Natural killer cell (primary cell): ENCODE measurements at regions not wholly inside any gene's neighbourhood (a gene's known extent, or its start where the extent isn't known, plus 50 kb on each side); places are given as distances from the start of the nearest gene placed in this dataset.
"Not testable (repeated sequence)": the region's sequence is repeated elsewhere in the genome, so short reads cannot be mapped to it uniquely, and the experiment has no call there.

ENCODE experiments used
- ATAC-seq, 3 donors: fragments of 150-1000 bp in 2 of 3; fragments of 200-7000 bp in 1 of 3; cut with Tn5 transposase; 1 replicate in 1 of 3; 2 replicates in 2 of 3; pipeline ENCODE4 v1.10.0; 2021; ENCODE audit warnings: mild to moderate bottlenecking in 2 of 3, moderate library complexity in 2 of 3
- DNase-seq, 2 donors: peaks; one replicate each; pipeline versions ENCODE4 v3.0.0 to v3.0.0-alpha.2; 2013 to 2021; ENCODE audit warnings: mixed read lengths in 1 of 2
- H3K27ac ChIP-seq: one replicate; pipeline ENCODE4 v1.5.1; 2013; ENCODE audit warnings: mild to moderate bottlenecking, low read length
- H3K27me3 ChIP-seq: one replicate; pipeline ENCODE4 v1.6.1; 2013; ENCODE audit warnings: low read length; ENCODE audit not compliant: control insufficient read depth, insufficient read depth
- H3K36me3 ChIP-seq: one replicate; pipeline ENCODE4 v1.6.1; 2013; ENCODE audit warnings: low read length; ENCODE audit not compliant: control insufficient read depth, insufficient read depth
- H3K4me1 ChIP-seq: one replicate; pipeline ENCODE4 v1.6.1; 2013; ENCODE audit warnings: low read length; ENCODE audit not compliant: control insufficient read depth, insufficient read depth
- H3K4me3 ChIP-seq: one replicate; pipeline ENCODE4 v1.5.1; 2013; ENCODE audit warnings: low read length
- H3K9me3 ChIP-seq: one replicate; pipeline ENCODE4 v1.6.1; 2013; ENCODE audit warnings: low read length; ENCODE audit not compliant: control insufficient read depth, insufficient read depth
- H3K27ac Mint-ChIP-seq, 2 donors: one replicate each; pipeline ENCODE4 v1.8.0; 2022; ENCODE audit warnings: mild to moderate bottlenecking in 2 of 2, mixed read lengths in 2 of 2, moderate library complexity in 1 of 2
- H3K27me3 Mint-ChIP-seq, 2 donors: one replicate each; pipeline ENCODE4 v1.8.0; 2022; ENCODE audit warnings: low read depth in 2 of 2, mixed read lengths in 2 of 2
- H3K36me3 Mint-ChIP-seq: one replicate; pipeline ENCODE4 v1.8.0; 2022; ENCODE audit warnings: mixed read lengths
- H3K4me1 Mint-ChIP-seq, 2 donors: one replicate each; pipeline ENCODE4 v1.8.0; 2022; ENCODE audit warnings: mixed read lengths in 2 of 2
- H3K4me3 Mint-ChIP-seq: one replicate; pipeline ENCODE4 v1.8.0; 2022; ENCODE audit warnings: mild to moderate bottlenecking, moderate library complexity, mixed read lengths
- H3K9me3 Mint-ChIP-seq, 2 donors: one replicate each; pipeline ENCODE4 v1.8.0; 2022; ENCODE audit warnings: mixed read lengths in 2 of 2
- WGBS: methylation state at CpG from one replicate; pipeline ENCODE4 v1.1.7; 2013; ENCODE audit warnings: missing lambda C conversion rate; ENCODE audit not compliant: insufficient coverage; 5-methylcytosine and 5-hydroxymethylcytosine counted together
- intact Hi-C: fragments of 100-400 bp; cut with micrococcal nuclease; formaldehyde crosslinking; loops from one replicate; pipeline ENCODE4 v1.14.2; 2022
- TF ChIP-seq, protein P1 (sequence below): fragments of 200-600 bp; IDR thresholded peaks from one replicate; pipeline ENCODE4 v1.8.0; 2022; ENCODE audit warnings: antibody characterized with exemption

- TF ChIP-seq, protein P1, sequence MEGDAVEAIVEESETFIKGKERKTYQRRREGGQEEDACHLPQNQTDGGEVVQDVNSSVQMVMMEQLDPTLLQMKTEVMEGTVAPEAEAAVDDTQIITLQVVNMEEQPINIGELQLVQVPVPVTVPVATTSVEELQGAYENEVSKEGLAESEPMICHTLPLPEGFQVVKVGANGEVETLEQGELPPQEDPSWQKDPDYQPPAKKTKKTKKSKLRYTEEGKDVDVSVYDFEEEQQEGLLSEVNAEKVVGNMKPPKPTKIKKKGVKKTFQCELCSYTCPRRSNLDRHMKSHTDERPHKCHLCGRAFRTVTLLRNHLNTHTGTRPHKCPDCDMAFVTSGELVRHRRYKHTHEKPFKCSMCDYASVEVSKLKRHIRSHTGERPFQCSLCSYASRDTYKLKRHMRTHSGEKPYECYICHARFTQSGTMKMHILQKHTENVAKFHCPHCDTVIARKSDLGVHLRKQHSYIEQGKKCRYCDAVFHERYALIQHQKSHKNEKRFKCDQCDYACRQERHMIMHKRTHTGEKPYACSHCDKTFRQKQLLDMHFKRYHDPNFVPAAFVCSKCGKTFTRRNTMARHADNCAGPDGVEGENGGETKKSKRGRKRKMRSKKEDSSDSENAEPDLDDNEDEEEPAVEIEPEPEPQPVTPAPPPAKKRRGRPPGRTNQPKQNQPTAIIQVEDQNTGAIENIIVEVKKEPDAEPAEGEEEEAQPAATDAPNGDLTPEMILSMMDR = no peak
- H3K9me3 Mint-ChIP-seq = peaks cover 3 to 4% of the 10 kb centered on the region in 2 donors
- Histone ChIP-seq H3K4me3 (no peak overlapping the region), H3K4me1 (no peaks in the 10 kb centered on the region), H3K27me3 (no peaks in the 10 kb centered on the region), H3K27ac (no peak overlapping the region), H3K36me3 (no peaks in the 10 kb centered on the region), H3K9me3 (no peaks in the 10 kb centered on the region)
- H3K4me1 Mint-ChIP-seq = no peaks in the 10 kb centered on the region
- peaks cover 3% of the 10 kb centered on the region for H3K36me3 Mint-ChIP-seq
- peaks cover 7 to 11% of the 10 kb centered on the region in 2 donors for H3K27me3 Mint-ChIP-seq
- DNase-seq (no peak), ATAC-seq (no peak)
- no peak overlapping the region for H3K27ac Mint-ChIP-seq
- no peak overlapping the region for H3K4me3 Mint-ChIP-seq
- 82% methylated on average over 9 of the region's 9 CpGs for WGBS
- intact Hi-C loops = no loop called here
Measured at GRCh38 chr6:85714893-85715530, 72.3 kb upstream of the SYNCRIP start.

DNA sequence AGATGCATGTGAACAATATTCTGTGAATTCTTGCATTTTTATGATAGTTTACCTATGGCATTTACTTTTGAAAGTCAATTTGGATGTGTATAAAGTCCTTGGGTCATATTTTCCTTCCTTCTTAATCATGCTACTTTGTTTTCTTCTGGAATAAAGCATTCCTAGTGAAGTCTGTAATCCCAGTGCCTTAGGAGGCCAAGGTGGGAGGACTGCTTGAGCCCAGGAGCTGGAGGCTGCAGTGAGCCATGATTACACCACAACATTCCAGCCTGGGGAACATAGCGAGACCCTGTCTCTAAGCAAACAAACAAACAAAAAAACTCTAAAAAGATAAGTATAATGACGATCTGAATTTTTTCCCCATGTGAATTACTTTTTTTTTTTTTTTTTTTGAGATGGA, 69.7 kb upstream of the SYNCRIP start:
- no peak for ATAC-seq
- H3K9me3 ChIP-seq = no peaks in the 10 kb centered on the region
- no peak overlapping the region for H3K27ac Mint-ChIP-seq
- no peaks in the 10 kb centered on the region for H3K4me1 Mint-ChIP-seq
- H3K27me3 Mint-ChIP-seq = peaks cover 7 to 17% of the 10 kb centered on the region in 2 donors
- no peak overlapping the region for H3K4me3 Mint-ChIP-seq
- H3K9me3 Mint-ChIP-seq = peaks cover 3 to 4% of the 10 kb centered on the region in 2 donors
- no peaks in the 10 kb centered on the region for H3K36me3 ChIP-seq
- H3K4me1 ChIP-seq = no peaks in the 10 kb centered on the region
- H3K36me3 Mint-ChIP-seq = peaks cover 8% of the 10 kb centered on the region
- DNase-seq = no peak
- no peaks in the 10 kb centered on the region for H3K27me3 ChIP-seq
- TF ChIP-seq, protein P1 = no peak
- intact Hi-C loops = no loop called here
- no peak overlapping the region for H3K27ac ChIP-seq
- no peak overlapping the region for H3K4me3 ChIP-seq
- no CpG with 5 or more reads among the region's 2 CpGs for WGBS

DNA sequence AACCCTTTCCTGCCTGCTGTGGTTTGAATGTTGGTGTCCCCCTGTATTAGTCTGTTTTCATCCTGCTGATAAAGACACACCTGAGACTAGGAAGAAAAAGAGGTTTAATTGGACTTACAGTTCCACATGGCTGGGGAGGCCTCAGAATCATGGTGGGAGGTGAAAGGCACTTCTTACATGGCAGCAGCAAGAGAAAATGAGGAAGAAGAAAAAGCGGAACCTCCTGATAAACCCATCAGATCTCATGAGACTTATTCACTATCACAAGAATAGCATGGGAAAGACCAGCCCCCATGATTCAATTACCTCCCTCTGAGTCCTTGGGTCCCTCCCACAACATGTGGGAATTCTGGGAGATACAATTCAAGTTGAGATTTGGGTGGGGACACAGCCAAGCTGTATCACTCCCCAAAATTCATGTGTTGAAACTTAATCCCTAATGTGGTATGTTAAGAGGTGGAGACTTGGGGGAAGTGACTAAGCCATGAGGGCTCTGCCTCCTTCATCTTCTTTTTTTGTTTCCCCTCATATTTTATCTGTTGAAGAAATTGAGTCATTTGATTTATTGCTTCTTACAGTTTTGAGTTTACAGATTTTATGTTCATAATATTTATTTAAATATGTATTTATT, 64.9 kb upstream of the SYNCRIP start:
- H3K36me3 Mint-ChIP-seq, H3K36me3 ChIP-seq, intact Hi-C loops, H3K4me3 ChIP-seq, H3K27ac Mint-ChIP-seq, H3K4me1 Mint-ChIP-seq, H3K9me3 ChIP-seq, H3K9me3 Mint-ChIP-seq, H3K27me3 ChIP-seq, H3K4me1 ChIP-seq, ATAC-seq, H3K27ac ChIP-seq, H3K4me3 Mint-ChIP-seq, DNase-seq: not testable (repeated sequence)
- WGBS = no CpG with 5 or more reads among the region's 1 CpG
- peaks cover 6 to 17% of the 10 kb centered on the region in 2 donors for H3K27me3 Mint-ChIP-seq

- 80% methylated on average over 3 of the region's 3 CpGs for WGBS
- Mint-ChIP-seq H3K4me1 (no peaks in the 10 kb centered on the region), H3K4me3 (no peak overlapping the region), H3K36me3 (peaks cover 8% of the 10 kb centered on the region), H3K27ac (no peak overlapping the region), H3K27me3 (peaks cover 2 to 9% of the 10 kb centered on the region in 2 donors), H3K9me3 (no peaks in the 10 kb centered on the region)
- H3K4me1 ChIP-seq = no peaks in the 10 kb centered on the region
- H3K27me3 ChIP-seq = no peaks in the 10 kb centered on the region
- DNase-seq (no peak), ATAC-seq (no peak)
- TF ChIP-seq, protein P1 = no peak
- no peaks in the 10 kb centered on the region for H3K9me3 ChIP-seq
- intact Hi-C loops = no loop called here
- no peak overlapping the region for H3K4me3 ChIP-seq
- H3K36me3 ChIP-seq = no peaks in the 10 kb centered on the region
- H3K27ac ChIP-seq = no peak overlapping the region
Measured at GRCh38 chr6:85706272-85706671, 63.6 kb upstream of the SYNCRIP start.
